NT2/D1 (cell line): ENCODE measurements at regions not wholly inside any gene's neighbourhood (a gene's known extent, or its start where the extent isn't known, plus 50 kb on each side); places are given as distances from the start of the nearest gene placed in this dataset.

Experiments
- DNase-seq: peaks from one replicate; pipeline ENCODE4 v3.0.0-alpha.2; 2011; ENCODE audit warnings: low read depth, low spot score
- H3K27me3 ChIP-seq: 2 replicates; pipeline ENCODE4 v1.6.0; 2011; ENCODE audit warnings: mild to moderate bottlenecking; ENCODE audit not compliant: insufficient read length, insufficient read depth
- H3K36me3 ChIP-seq: 2 replicates; pipeline ENCODE4 v1.6.1; 2011; ENCODE audit warnings: mild to moderate bottlenecking, low read length, mixed read lengths; ENCODE audit not compliant: insufficient read depth, insufficient read length
- H3K4me1 ChIP-seq: 2 replicates; pipeline ENCODE4 v1.5.1; 2011; ENCODE audit not compliant: insufficient read depth, insufficient read length
- H3K4me3 ChIP-seq: 2 replicates; pipeline ENCODE4 v1.5.1; 2011; ENCODE audit warnings: low read depth; ENCODE audit not compliant: insufficient read length
- H3K9ac ChIP-seq: 2 replicates; pipeline ENCODE4 v1.6.0; 2011; ENCODE audit warnings: low read depth; ENCODE audit not compliant: insufficient read length
- H3K9me3 ChIP-seq: 2 replicates; pipeline ENCODE4 v1.5.1; 2011; ENCODE audit warnings: mild to moderate bottlenecking, low read length; ENCODE audit not compliant: insufficient read depth
- SUZ12 ChIP-seq: IDR thresholded peaks from 2 replicates; pipeline ENCODE4 v1.6.1; 2011; ENCODE audit not compliant: insufficient read length, insufficient read depth; ENCODE audit errors: extremely low read depth
- YY1 ChIP-seq: IDR thresholded peaks from 2 replicates; pipeline ENCODE4 v1.6.1; 2011; ENCODE audit not compliant: insufficient read length, insufficient read depth
- ZNF274 ChIP-seq: IDR thresholded peaks from 2 replicates; pipeline ENCODE4 v1.6.1; 2011; ENCODE audit warnings: mild to moderate bottlenecking, low read depth, low read length

DNA sequence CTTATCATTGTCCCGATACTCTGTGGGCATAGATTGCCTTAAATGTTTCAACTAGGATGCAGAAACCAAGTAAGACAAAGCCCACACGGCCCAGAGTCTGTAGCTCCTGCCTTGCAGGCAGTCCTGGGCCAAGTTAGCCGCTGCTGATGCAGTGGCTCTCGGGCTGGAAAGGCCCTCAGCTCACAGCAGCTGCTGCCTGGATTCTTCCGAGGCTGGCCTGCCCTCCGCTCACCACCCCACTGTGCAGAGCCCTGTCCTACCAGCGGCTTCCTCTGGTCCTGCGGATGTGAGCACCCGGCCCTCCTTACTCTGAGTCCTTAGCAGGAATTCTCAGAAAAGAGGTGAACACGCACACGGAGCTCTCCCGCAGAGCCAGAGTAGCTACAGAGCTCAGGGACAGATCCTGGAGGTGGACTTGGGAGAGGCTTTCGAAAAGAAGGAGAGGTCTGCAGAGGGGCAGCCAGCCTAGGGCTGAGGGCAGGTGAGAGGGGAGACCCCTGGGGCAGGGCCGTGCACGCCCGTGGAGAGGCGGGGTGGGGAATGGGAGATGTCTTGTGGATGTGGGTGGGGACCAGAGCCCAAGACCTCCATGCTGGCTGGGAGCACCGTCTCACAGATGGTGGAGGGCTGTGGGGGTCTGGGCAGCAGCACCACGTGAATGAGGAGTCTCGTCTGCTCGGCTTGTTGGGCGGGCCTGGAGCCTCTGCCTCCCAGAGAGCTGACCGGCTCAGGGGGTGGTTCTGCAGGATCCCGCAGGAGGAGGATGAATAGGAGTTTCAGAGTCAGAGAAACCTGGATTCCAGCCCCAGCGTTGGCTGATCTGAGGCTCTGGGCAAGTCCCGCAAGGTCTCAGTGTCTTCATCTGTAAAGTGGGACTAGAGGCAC lies 117.4 kb upstream of the B3GAT1 start:
- Histone ChIP-seq H3K9me3 (no peaks in the 10 kb centered on the region), H3K9ac (no peak overlapping the region), H3K36me3 (no peaks in the 10 kb centered on the region), H3K27me3 (no peaks in the 10 kb centered on the region), H3K4me3 (no peak overlapping the region), H3K4me1 (no peaks in the 10 kb centered on the region)
- TF ChIP-seq ZNF274 (no peak), SUZ12 (no peak), YY1 (no peak)
- DNase-seq, result no peak

DNA sequence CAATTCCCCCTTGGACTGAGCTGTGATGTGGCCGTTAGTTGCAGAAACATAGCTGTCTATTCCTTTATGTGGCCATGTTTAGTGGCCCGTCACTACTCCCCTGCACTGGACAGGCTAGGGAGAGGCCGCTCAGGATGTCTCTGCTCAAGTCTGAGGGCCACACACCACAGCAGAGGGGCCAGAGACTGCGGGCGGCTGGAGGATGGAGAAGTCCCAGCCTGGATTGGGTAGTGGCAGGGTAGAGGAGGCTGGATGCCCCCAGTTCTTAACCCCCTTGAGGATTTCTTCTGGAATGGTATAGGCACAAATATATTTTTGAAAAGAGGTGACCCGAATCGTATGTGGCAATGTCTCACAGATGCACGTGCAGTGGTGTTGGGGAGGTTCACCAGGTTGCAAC lies 116.4 kb upstream of the B3GAT1 start:
- H3K4me3 ChIP-seq, result no peak overlapping the region
- TF ChIP-seq SUZ12 (no peak), YY1 (no peak), ZNF274 (no peak)
- no peak for DNase-seq
- no peaks in the 10 kb centered on the region for H3K36me3 ChIP-seq
- no peaks in the 10 kb centered on the region for H3K27me3 ChIP-seq
- no peaks in the 10 kb centered on the region for H3K4me1 ChIP-seq
- H3K9ac ChIP-seq, result no peak overlapping the region
- H3K9me3 ChIP-seq, result no peaks in the 10 kb centered on the region

- no peak for TF ChIP-seq SUZ12
- TF ChIP-seq YY1, result no peak
- no peak for TF ChIP-seq ZNF274
- Histone ChIP-seq H3K27me3 (no peaks in the 10 kb centered on the region), H3K9me3 (no peaks in the 10 kb centered on the region), H3K4me1 (no peaks in the 10 kb centered on the region), H3K4me3 (no peak overlapping the region), H3K9ac (peak overlapping the region; percentile 8), H3K36me3 (no peaks in the 10 kb centered on the region)
- DNase-seq, result no peak
Measured at GRCh38 chr11:134527382-134528243, 115.6 kb upstream of the B3GAT1 start.

GRCh38 chr11:134524896-134525845 lies 113.1 kb upstream of the B3GAT1 start:
- DNase-seq, result no peak
- TF ChIP-seq ZNF274 (no peak), YY1 (no peak), SUZ12 (no peak)
- Histone ChIP-seq H3K4me1 (no peaks in the 10 kb centered on the region), H3K27me3 (no peaks in the 10 kb centered on the region), H3K9me3 (no peaks in the 10 kb centered on the region), H3K9ac (no peak overlapping the region), H3K4me3 (no peak overlapping the region), H3K36me3 (no peaks in the 10 kb centered on the region)

- H3K4me3 ChIP-seq, result no peak overlapping the region
- H3K27me3 ChIP-seq, result no peaks in the 10 kb centered on the region
- no peak for DNase-seq
- TF ChIP-seq SUZ12 (no peak), ZNF274 (no peak), YY1 (no peak)
- no peaks in the 10 kb centered on the region for H3K36me3 ChIP-seq
- no peak overlapping the region for H3K9ac ChIP-seq
- H3K4me1 ChIP-seq, result peaks cover 6% of the 10 kb centered on the region
- no peaks in the 10 kb centered on the region for H3K9me3 ChIP-seq
Measured at GRCh38 chr11:134524201-134524600, 112.2 kb upstream of the B3GAT1 start.

DNA sequence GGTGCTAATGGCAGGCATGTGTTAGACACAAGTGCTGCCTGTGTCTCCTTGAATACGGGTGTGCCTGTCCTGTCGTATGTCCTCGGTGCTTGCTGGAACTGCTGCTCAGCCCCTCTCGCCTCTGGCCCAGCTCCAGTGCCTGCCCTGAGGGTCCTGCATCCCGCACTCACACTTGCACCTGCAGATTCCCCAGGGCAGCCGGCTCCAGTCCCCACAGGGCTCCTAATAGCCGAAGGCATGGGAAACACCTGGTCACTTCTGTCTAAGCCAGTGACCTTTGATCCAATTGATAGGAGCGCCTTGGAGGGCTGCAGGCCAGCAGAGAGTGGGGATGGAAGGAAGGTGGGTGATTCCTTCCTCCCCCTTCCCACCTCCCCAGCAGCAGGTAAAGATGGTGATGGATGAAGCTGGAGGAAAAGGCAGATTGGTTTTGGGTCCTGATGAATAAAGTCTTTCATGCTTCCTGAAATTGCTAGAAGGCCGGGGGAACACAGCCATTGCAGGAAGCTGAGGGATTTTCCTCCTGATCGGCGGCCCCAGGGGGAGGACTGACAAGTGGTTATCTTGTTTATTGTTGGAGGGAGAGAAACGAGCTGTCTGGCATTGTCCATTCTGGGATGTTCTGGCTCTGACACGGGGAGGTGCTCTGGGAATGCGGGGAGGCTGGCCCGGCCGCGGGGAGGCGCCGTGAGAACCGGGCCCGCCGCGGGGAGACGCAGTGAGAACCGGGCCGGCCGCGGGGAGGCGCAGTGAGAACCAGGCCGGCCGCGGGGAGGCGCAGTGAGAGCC lies 110.9 kb upstream of the B3GAT1 start:
- TF ChIP-seq SUZ12 (no peak), ZNF274 (no peak), YY1 (no peak)
- Histone ChIP-seq H3K36me3 (no peaks in the 10 kb centered on the region), H3K4me3 (no peak overlapping the region), H3K9me3 (no peaks in the 10 kb centered on the region), H3K4me1 (peaks cover 6% of the 10 kb centered on the region), H3K9ac (no peak overlapping the region), H3K27me3 (no peaks in the 10 kb centered on the region)
- no peak for DNase-seq
